ENCODE measurements at regions not wholly inside any gene's neighbourhood (a gene's known extent, or its start where the extent isn't known, plus 50 kb on each side); places are given as distances from the start of the nearest gene placed in this dataset.

GRCh38 chr4:141815646-141816045 lies 179.3 kb downstream of the IL15 start:
- Histone ChIP-seq H3K27ac (ENCODE audit: low read depth, low read length) (no peak overlapping the region), H3K9me3 (ENCODE audit: insufficient read depth, low read depth, low read length) (no peaks in the 10 kb centered on the region), H3K4me1 (ENCODE audit: insufficient read depth, low read length) (peaks cover 8% of the 10 kb centered on the region), H4K20me1 (ENCODE audit: insufficient read depth, low read length) (no peaks in the 10 kb centered on the region), H3K9ac (ENCODE audit: low read length) (no peak overlapping the region), H3K4me2 (ENCODE audit: low read length) (no peak overlapping the region), H2AFZ (ENCODE audit: low read depth, low read length) (no peak overlapping the region), H3K79me2 (ENCODE audit: insufficient read depth, low read length) (no peaks in the 10 kb centered on the region), H3K4me3 (ENCODE audit: insufficient read depth, low read depth, low read length) (no peak overlapping the region), H3K36me3 (ENCODE audit: insufficient read depth, low read length) (no peaks in the 10 kb centered on the region), H3K27me3 (ENCODE audit: insufficient read depth, low read length) (no peaks in the 10 kb centered on the region)
- Mint-ChIP-seq H3K27ac (ENCODE audit: unreplicated experiment) (no peak overlapping the region), H3K27me3 (ENCODE audit: low read depth, unreplicated experiment) (peaks cover 2% of the 10 kb centered on the region), H3K4me1 (ENCODE audit: low read depth, unreplicated experiment) (peaks cover 10% of the 10 kb centered on the region), H3K9me3 (ENCODE audit: unreplicated experiment) (no peaks in the 10 kb centered on the region), H3K36me3 (ENCODE audit: low read depth, unreplicated experiment) (no peaks in the 10 kb centered on the region), H3K4me3 (ENCODE audit: unreplicated experiment) (no peak overlapping the region)
- FAIRE-seq (no peak), DNase-seq (ENCODE audit: low read depth) (no peak)
- no peak for TF ChIP-seq CTCF (IDR thresholded peaks at IDR 0.05; ENCODE audit: insufficient read depth, low read depth, low read length)
- no peak for TF ChIP-seq EZH2 (IDR thresholded peaks at IDR 0.05; ENCODE audit: insufficient read depth, low read length)

GRCh38 chr4:141826260-141826659 lies 189.9 kb downstream of the IL15 start:
- H2AFZ ChIP-seq (ENCODE audit: low read depth, low read length), result no peak overlapping the region
- no peak overlapping the region for H3K4me2 ChIP-seq (ENCODE audit: low read length)
- H3K4me3 Mint-ChIP-seq (ENCODE audit: unreplicated experiment), result no peak overlapping the region
- no peaks in the 10 kb centered on the region for H3K9me3 Mint-ChIP-seq (ENCODE audit: unreplicated experiment)
- no peaks in the 10 kb centered on the region for H3K79me2 ChIP-seq (ENCODE audit: insufficient read depth, low read length)
- H3K36me3 ChIP-seq (ENCODE audit: insufficient read depth, low read length), result no peaks in the 10 kb centered on the region
- H3K27ac ChIP-seq (ENCODE audit: low read depth, low read length), result no peak overlapping the region
- H3K4me3 ChIP-seq (ENCODE audit: insufficient read depth, low read depth, low read length), result no peak overlapping the region
- H3K27me3 Mint-ChIP-seq (ENCODE audit: low read depth, unreplicated experiment), result no peaks in the 10 kb centered on the region
- H3K27ac Mint-ChIP-seq (ENCODE audit: unreplicated experiment), result no peak overlapping the region
- FAIRE-seq (no peak), DNase-seq (ENCODE audit: low read depth) (no peak)
- H3K4me1 ChIP-seq (ENCODE audit: insufficient read depth, low read length), result no peaks in the 10 kb centered on the region
- no peaks in the 10 kb centered on the region for H3K9me3 ChIP-seq (ENCODE audit: insufficient read depth, low read depth, low read length)
- H3K36me3 Mint-ChIP-seq (ENCODE audit: low read depth, unreplicated experiment), result no peaks in the 10 kb centered on the region
- no peaks in the 10 kb centered on the region for H4K20me1 ChIP-seq (ENCODE audit: insufficient read depth, low read length)
- H3K4me1 Mint-ChIP-seq (ENCODE audit: low read depth, unreplicated experiment), result no peaks in the 10 kb centered on the region
- TF ChIP-seq EZH2 (IDR thresholded peaks at IDR 0.05; ENCODE audit: insufficient read depth, low read length) (no peak), CTCF (IDR thresholded peaks at IDR 0.05; ENCODE audit: insufficient read depth, low read depth, low read length) (no peak)
- no peak overlapping the region for H3K9ac ChIP-seq (ENCODE audit: low read length)
- no peaks in the 10 kb centered on the region for H3K27me3 ChIP-seq (ENCODE audit: insufficient read depth, low read length)

GRCh38 chr4:141833209-141833608 lies 196.8 kb downstream of the IL15 start:
- Histone ChIP-seq H2AFZ (ENCODE audit: low read depth, low read length) (no peak overlapping the region), H3K9ac (ENCODE audit: low read length) (no peak overlapping the region), H3K27me3 (ENCODE audit: insufficient read depth, low read length) (no peaks in the 10 kb centered on the region), H3K79me2 (ENCODE audit: insufficient read depth, low read length) (no peaks in the 10 kb centered on the region), H3K9me3 (ENCODE audit: insufficient read depth, low read depth, low read length) (no peaks in the 10 kb centered on the region), H3K4me3 (ENCODE audit: insufficient read depth, low read depth, low read length) (no peak overlapping the region), H3K4me1 (ENCODE audit: insufficient read depth, low read length) (no peaks in the 10 kb centered on the region), H3K36me3 (ENCODE audit: insufficient read depth, low read length) (no peaks in the 10 kb centered on the region), H3K27ac (ENCODE audit: low read depth, low read length) (no peak overlapping the region), H4K20me1 (ENCODE audit: insufficient read depth, low read length) (no peaks in the 10 kb centered on the region), H3K4me2 (ENCODE audit: low read length) (no peak overlapping the region)
- no peak for DNase-seq (ENCODE audit: low read depth)
- H3K27me3 Mint-ChIP-seq (ENCODE audit: low read depth, unreplicated experiment), result no peaks in the 10 kb centered on the region
- H3K36me3 Mint-ChIP-seq (ENCODE audit: low read depth, unreplicated experiment), result no peaks in the 10 kb centered on the region
- no peak overlapping the region for H3K4me3 Mint-ChIP-seq (ENCODE audit: unreplicated experiment)
- H3K27ac Mint-ChIP-seq (ENCODE audit: unreplicated experiment), result no peak overlapping the region
- TF ChIP-seq CTCF (IDR thresholded peaks at IDR 0.05; ENCODE audit: insufficient read depth, low read depth, low read length), result no peak
- TF ChIP-seq EZH2 (IDR thresholded peaks at IDR 0.05; ENCODE audit: insufficient read depth, low read length), result no peak
- H3K9me3 Mint-ChIP-seq (ENCODE audit: unreplicated experiment), result peaks cover 4% of the 10 kb centered on the region
- no peak for FAIRE-seq
- no peaks in the 10 kb centered on the region for H3K4me1 Mint-ChIP-seq (ENCODE audit: low read depth, unreplicated experiment)

Data from astrocyte (in vitro differentiated cells and primary cell).